DND-41 (cell line): ENCODE measurements at regions not wholly inside any gene's neighbourhood (a gene's known extent, or its start where the extent isn't known, plus 50 kb on each side); places are given as distances from the start of the nearest gene placed in this dataset.

Experiments used
- ATAC-seq: fragments of 200-7000 bp; cut with Tn5 transposase; 3 replicates; pipeline ENCODE4 v1.9.1; 2021; ENCODE audit warnings: low read depth; ENCODE audit not compliant: insufficient read depth
- DNase-seq: peaks from one replicate; pipeline ENCODE4 v3.0.0-alpha.2; 2020
- H2AFZ ChIP-seq: 2 replicates; pipeline ENCODE4 v1.6.0; 2012; ENCODE audit warnings: low read depth, low read length
- H3K27ac ChIP-seq: 2 replicates; pipeline ENCODE4 v1.5.1; 2012; ENCODE audit warnings: low read length, inconsistent platforms
- H3K27me3 ChIP-seq: fragments of 200-600 bp; sonication (generic); 2 replicates; pipeline ENCODE4 v1.6.0; 2012; ENCODE audit warnings: low read length, mild to moderate bottlenecking, inconsistent platforms; ENCODE audit not compliant: insufficient read depth, poor library complexity
- H3K36me3 ChIP-seq: 2 replicates; pipeline ENCODE4 v1.5.1; 2012; ENCODE audit warnings: low read length, inconsistent platforms; ENCODE audit not compliant: insufficient read depth
- H3K4me1 ChIP-seq: 2 replicates; pipeline ENCODE4 v1.5.1; 2012; ENCODE audit warnings: mild to moderate bottlenecking, low read length; ENCODE audit not compliant: insufficient read depth
- H3K4me2 ChIP-seq: 2 replicates; pipeline ENCODE4 v1.6.0; 2012; ENCODE audit warnings: mild to moderate bottlenecking, moderate library complexity, low read length, inconsistent platforms; ENCODE audit not compliant: insufficient read depth
- H3K4me3 ChIP-seq, 2 experiments: fragments of 200-600 bp in 1 of 2; shearing (Covaris generic) in 1 of 2; 2 replicates each; pipeline ENCODE4 v1.5.1; 2012 to 2016; ENCODE audit warnings: inconsistent platforms in 2 of 2, low read length in 2 of 2, mild to moderate bottlenecking in 2 of 2, low read depth in 1 of 2, moderate library complexity in 1 of 2
- H3K79me2 ChIP-seq: 2 replicates; pipeline ENCODE4 v1.6.0; 2012; ENCODE audit warnings: low read length, inconsistent platforms; ENCODE audit not compliant: insufficient read depth
- H3K9ac ChIP-seq: 2 replicates; pipeline ENCODE4 v1.6.0; 2012; ENCODE audit warnings: low read depth, mild to moderate bottlenecking, inconsistent platforms, low read length, moderate library complexity
- H3K9me3 ChIP-seq: 2 replicates; pipeline ENCODE4 v1.5.1; 2012; ENCODE audit warnings: low read length, moderate library complexity, mild to moderate bottlenecking, inconsistent platforms; ENCODE audit not compliant: insufficient read depth, severe bottlenecking
- H4K20me1 ChIP-seq: 2 replicates; pipeline ENCODE4 v1.6.0; 2012; ENCODE audit warnings: low read length; ENCODE audit not compliant: insufficient read depth
- EZH2 ChIP-seq: IDR thresholded peaks from 3 replicates; pipeline ENCODE4 v1.6.1; 2012; ENCODE audit warnings: borderline replicate concordance, low read depth, mild to moderate bottlenecking, moderate library complexity, low read length, inconsistent platforms; ENCODE audit not compliant: severe bottlenecking
- TF ChIP-seq, protein P1 (sequence below): IDR thresholded peaks from 2 replicates; pipeline ENCODE4 v1.5.1; 2012; ENCODE audit warnings: borderline replicate concordance, low read length, moderate library complexity, mild to moderate bottlenecking; ENCODE audit not compliant: poor library complexity, severe bottlenecking; ENCODE audit errors: extremely low read depth

DNA sequence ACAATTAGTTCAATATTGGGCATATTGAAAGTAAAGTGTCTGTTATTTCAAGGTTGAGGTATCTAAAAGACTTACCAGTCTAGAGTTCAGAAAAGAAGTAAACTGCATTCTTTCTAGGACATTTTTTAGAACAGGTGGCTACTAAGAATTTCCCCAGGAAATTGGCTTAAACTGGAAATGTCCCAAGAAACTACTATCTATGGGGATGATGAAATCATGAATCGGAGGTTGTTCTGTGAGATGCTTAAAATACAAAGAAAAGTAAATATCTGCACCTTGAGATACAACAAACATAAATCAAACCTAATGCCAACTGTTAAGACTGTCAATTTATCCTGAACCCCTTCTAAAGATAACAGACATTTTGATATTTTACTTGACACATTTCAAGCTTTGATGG lies 226.5 kb upstream of the NREP start:
- no peak overlapping the region for H2AFZ ChIP-seq
- no peak overlapping the region for H3K4me2 ChIP-seq
- H3K9ac ChIP-seq, result no peak overlapping the region
- H3K4me3 ChIP-seq, result no peak overlapping the region
- no peaks in the 10 kb centered on the region for H3K36me3 ChIP-seq
- no peaks in the 10 kb centered on the region for H3K27me3 ChIP-seq
- no peaks in the 10 kb centered on the region for H3K4me1 ChIP-seq
- no peak for ATAC-seq
- no peaks in the 10 kb centered on the region for H3K9me3 ChIP-seq
- no peaks in the 10 kb centered on the region for H3K79me2 ChIP-seq
- TF ChIP-seq, protein P1, sequence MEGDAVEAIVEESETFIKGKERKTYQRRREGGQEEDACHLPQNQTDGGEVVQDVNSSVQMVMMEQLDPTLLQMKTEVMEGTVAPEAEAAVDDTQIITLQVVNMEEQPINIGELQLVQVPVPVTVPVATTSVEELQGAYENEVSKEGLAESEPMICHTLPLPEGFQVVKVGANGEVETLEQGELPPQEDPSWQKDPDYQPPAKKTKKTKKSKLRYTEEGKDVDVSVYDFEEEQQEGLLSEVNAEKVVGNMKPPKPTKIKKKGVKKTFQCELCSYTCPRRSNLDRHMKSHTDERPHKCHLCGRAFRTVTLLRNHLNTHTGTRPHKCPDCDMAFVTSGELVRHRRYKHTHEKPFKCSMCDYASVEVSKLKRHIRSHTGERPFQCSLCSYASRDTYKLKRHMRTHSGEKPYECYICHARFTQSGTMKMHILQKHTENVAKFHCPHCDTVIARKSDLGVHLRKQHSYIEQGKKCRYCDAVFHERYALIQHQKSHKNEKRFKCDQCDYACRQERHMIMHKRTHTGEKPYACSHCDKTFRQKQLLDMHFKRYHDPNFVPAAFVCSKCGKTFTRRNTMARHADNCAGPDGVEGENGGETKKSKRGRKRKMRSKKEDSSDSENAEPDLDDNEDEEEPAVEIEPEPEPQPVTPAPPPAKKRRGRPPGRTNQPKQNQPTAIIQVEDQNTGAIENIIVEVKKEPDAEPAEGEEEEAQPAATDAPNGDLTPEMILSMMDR, result no peak
- TF ChIP-seq EZH2, result no peak
- no peak overlapping the region for H3K27ac ChIP-seq
- DNase-seq, result no peak
- H4K20me1 ChIP-seq, result no peaks in the 10 kb centered on the region

- no peak for ATAC-seq
- H3K4me2 ChIP-seq, result no peak overlapping the region
- H3K79me2 ChIP-seq, result no peaks in the 10 kb centered on the region
- H2AFZ ChIP-seq, result no peak overlapping the region
- H3K27me3 ChIP-seq, result no peaks in the 10 kb centered on the region
- H3K4me3 ChIP-seq, result no peak overlapping the region
- TF ChIP-seq EZH2, result no peak
- TF ChIP-seq, protein P1, result no peak
- H3K9me3 ChIP-seq, result no peaks in the 10 kb centered on the region
- no peaks in the 10 kb centered on the region for H4K20me1 ChIP-seq
- no peak for DNase-seq
- no peak overlapping the region for H3K9ac ChIP-seq
- H3K4me1 ChIP-seq, result no peaks in the 10 kb centered on the region
- H3K36me3 ChIP-seq, result no peaks in the 10 kb centered on the region
- no peak overlapping the region for H3K27ac ChIP-seq
Measured at GRCh38 chr5:111977436-111977829, 220.4 kb upstream of the NREP start.

GRCh38 chr5:111976705-111977435 lies 219.9 kb upstream of the NREP start:
- Histone ChIP-seq H3K9ac (no peak overlapping the region), H3K4me2 (no peak overlapping the region), H3K4me3 (no peak overlapping the region), H3K4me1 (no peaks in the 10 kb centered on the region), H3K27me3 (no peaks in the 10 kb centered on the region), H3K27ac (no peak overlapping the region), H3K9me3 (no peaks in the 10 kb centered on the region), H2AFZ (no peak overlapping the region), H3K79me2 (no peaks in the 10 kb centered on the region), H4K20me1 (no peaks in the 10 kb centered on the region), H3K36me3 (no peaks in the 10 kb centered on the region)
- DNase-seq, result no peak
- TF ChIP-seq, protein P1, result no peak
- TF ChIP-seq EZH2, result no peak
- no peak for ATAC-seq
